Mucosa of rectum (tissue), 2 donors: ENCODE measurements at regions not wholly inside any gene's neighbourhood (a gene's known extent, or its start where the extent isn't known, plus 50 kb on each side); places are given as distances from the start of the nearest gene placed in this dataset.
"Not testable (repeated sequence)": the region's sequence is repeated elsewhere in the genome, so short reads cannot be mapped to it uniquely, and the experiment has no call there.

ENCODE experiments used
- H3K27ac ChIP-seq, 2 donors: one replicate each; pipeline ENCODE4 v1.7.0; 2013; ENCODE audit warnings: inconsistent platforms in 2 of 2, low read depth in 2 of 2, low read length in 2 of 2
- H3K27me3 ChIP-seq, 2 donors: one replicate each; pipeline ENCODE4 v1.7.0; 2013; ENCODE audit warnings: low read length in 2 of 2; ENCODE audit not compliant: control insufficient read depth in 2 of 2, insufficient read depth in 2 of 2
- H3K36me3 ChIP-seq, 2 donors: one replicate each; pipeline ENCODE4 v1.7.0; 2013; ENCODE audit warnings: low read length in 2 of 2; ENCODE audit not compliant: control insufficient read depth in 2 of 2, insufficient read depth in 2 of 2
- H3K4me1 ChIP-seq, 2 donors: one replicate each; pipeline ENCODE4 v1.7.0; 2013; ENCODE audit warnings: low read length in 2 of 2, mild to moderate bottlenecking in 1 of 2; ENCODE audit not compliant: control insufficient read depth in 2 of 2, insufficient read depth in 2 of 2
- H3K4me3 ChIP-seq, 2 donors: one replicate each; pipeline ENCODE4 v1.7.0; 2013; ENCODE audit warnings: low read length in 2 of 2
- H3K9ac ChIP-seq, 2 donors: one replicate each; pipeline ENCODE4 v1.7.0; 2013; ENCODE audit warnings: low read length in 2 of 2, low read depth in 1 of 2, mild to moderate bottlenecking in 1 of 2
- H3K9me3 ChIP-seq, 2 donors: one replicate each; pipeline ENCODE4 v1.7.0; 2013; ENCODE audit warnings: low read length in 2 of 2; ENCODE audit not compliant: control insufficient read depth in 2 of 2
- donor health status: healthy.
- donor health status: Normal muscosa, but diverticular disease.

DNA sequence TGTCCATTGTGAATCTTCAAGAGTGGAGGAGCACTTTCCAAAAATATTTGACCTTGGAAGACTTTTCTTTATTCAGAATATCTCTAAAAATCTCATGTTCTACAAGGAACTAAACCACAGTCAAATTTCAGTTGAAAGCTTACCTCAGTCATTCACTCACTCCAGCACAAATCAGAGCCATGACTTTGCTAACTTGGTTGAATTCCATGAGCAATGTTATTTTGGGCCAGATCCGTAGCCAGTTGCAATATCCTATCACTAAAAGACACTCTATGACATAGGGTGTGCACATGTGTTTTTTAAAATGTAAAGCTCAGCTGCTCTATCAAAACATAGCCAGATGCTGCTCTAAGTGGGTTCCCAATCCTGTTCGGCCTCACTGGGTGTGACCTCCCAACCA is 156.1 kb upstream of the ANKRD55 start:
- no peak overlapping the region for H3K4me3 ChIP-seq
- H3K9me3 ChIP-seq, result no peaks in the 10 kb centered on the region
- H3K27me3 ChIP-seq, result no peaks in the 10 kb centered on the region
- no peak overlapping the region for H3K27ac ChIP-seq
- H3K4me1 ChIP-seq, result no peaks in the 10 kb centered on the region
- H3K9ac ChIP-seq, result no peak overlapping the region
- no peaks in the 10 kb centered on the region for H3K36me3 ChIP-seq

DNA sequence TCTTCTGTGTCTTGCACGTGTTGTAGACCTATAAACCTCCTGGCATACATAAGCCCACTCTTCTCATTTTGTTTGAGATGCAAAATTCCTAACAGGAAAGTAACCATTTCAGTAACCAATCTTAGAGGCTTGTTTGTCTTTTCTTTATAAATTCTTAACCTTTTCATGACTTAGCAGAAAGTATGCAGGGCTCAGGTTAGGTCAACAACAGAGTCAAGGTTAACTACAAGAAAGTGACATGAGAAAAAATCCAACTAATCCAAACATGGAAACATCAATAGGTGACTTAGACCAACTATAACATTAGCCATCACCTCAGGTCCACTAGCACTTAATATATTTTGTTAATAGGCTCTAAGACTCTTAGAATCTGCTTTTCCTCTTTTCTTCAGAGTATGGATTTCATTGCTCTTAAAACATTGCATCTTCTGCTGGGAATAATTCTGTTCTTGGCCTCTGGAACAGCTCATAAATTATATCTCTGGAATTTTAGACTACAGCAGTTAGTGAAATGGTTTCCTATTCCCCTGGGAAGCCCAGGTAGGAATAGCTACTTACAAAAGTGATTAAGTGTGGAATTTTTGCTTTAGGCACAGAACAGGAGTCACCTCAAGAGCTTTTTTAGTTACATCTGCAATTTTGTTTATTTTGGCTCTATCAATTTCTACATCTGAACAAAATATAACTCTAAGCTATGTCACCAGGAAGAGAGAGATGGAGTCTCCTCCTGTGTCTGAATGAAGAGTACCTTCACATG is 155.3 kb upstream of the ANKRD55 start:
- Histone ChIP-seq H3K36me3 (no peaks in the 10 kb centered on the region), H3K9ac (no peak overlapping the region), H3K4me1 (no peaks in the 10 kb centered on the region), H3K9me3 (no peaks in the 10 kb centered on the region), H3K27ac (no peak overlapping the region), H3K4me3 (no peak overlapping the region), H3K27me3 (no peaks in the 10 kb centered on the region)

DNA sequence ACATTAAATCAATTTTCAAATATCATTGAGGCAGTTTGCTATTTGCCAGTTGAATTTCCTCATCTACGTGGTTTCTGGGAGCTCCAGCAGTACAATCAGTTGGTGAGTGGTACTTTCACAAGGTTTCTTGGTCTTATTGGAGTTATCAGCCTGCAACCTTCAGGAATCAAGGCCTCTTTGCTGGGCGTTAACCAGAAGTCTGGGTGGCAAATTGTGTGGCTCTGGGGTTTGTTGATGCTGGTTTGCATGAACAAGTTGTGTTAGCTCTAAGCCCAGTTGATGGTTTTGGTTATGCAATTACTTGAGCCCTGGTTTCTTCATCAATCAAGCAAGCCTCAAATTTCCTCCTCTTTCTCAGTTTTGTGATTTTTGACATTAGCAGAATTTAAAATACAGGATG is 152.9 kb upstream of the ANKRD55 start:
- Histone ChIP-seq H3K27ac (no peak overlapping the region), H3K27me3 (no peaks in the 10 kb centered on the region)

DNA sequence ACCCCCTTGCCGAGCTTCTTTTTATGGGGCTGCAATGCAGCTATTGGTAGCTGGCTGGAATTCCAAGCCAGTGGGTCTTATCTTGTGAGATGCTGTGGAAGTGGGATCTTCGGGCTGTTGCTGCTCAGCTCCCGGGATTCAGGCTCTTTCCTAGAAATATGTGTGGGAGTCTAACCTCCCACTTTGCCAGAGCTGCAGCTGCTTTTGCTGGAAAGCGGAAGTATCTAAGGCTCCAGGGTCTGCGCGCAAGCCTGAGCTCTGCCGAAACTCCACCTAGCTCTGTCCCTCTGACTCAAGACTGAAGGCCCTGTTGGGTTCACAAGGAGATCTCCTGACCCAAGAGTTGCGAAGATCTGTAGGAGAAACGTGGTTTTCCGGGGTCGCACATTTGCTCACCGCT is 151.1 kb upstream of the ANKRD55 start:
- Histone ChIP-seq H3K27ac (no peak overlapping the region), H3K4me3 (no peak overlapping the region)

More for the DNA sequence above, 152.9 kb upstream of the ANKRD55 start:
- H3K36me3 ChIP-seq, result no peaks in the 10 kb centered on the region
- no peak overlapping the region for H3K4me3 ChIP-seq
- no peaks in the 10 kb centered on the region for H3K9me3 ChIP-seq
- H3K9ac ChIP-seq, result no peak overlapping the region
- H3K4me1 ChIP-seq, result no peaks in the 10 kb centered on the region

DNA sequence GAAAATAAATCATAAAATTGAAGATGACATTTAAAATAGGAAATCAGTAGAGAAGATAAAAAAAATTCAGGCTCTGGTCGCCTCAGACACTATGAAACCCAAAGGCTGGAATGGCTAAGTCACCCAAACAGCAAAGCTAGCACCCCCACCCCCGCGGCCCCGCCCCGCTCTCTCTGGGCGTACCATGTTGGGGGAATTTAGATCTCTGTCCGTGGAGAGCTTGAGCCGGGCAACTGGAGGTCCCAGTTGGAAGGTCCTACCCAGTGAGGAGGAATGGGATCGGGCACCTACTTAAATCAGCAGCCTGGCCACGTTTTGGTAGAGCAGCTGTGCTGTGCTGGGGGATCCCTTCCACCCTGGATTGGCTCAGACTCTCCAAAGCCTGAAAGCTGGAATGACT is 150.6 kb upstream of the ANKRD55 start:
- no peaks in the 10 kb centered on the region for H3K4me1 ChIP-seq
- H3K4me3 ChIP-seq, result no peak overlapping the region
- no peaks in the 10 kb centered on the region for H3K27me3 ChIP-seq
- no peak overlapping the region for H3K9ac ChIP-seq
- no peaks in the 10 kb centered on the region for H3K9me3 ChIP-seq
- no peak overlapping the region for H3K27ac ChIP-seq
- H3K36me3 ChIP-seq, result no peaks in the 10 kb centered on the region

More for the DNA sequence above, 151.1 kb upstream of the ANKRD55 start:
- Histone ChIP-seq H3K27me3 (no peaks in the 10 kb centered on the region), H3K4me1 (no peaks in the 10 kb centered on the region), H3K9me3 (no peaks in the 10 kb centered on the region), H3K36me3 (no peaks in the 10 kb centered on the region), H3K9ac (no peak overlapping the region)

- no peak overlapping the region for H3K4me3 ChIP-seq
- no peak overlapping the region for H3K9ac ChIP-seq
- no peak overlapping the region for H3K27ac ChIP-seq
- no peaks in the 10 kb centered on the region for H3K9me3 ChIP-seq
- no peaks in the 10 kb centered on the region for H3K27me3 ChIP-seq
- H3K36me3 ChIP-seq, result no peaks in the 10 kb centered on the region
- H3K4me1 ChIP-seq, result no peaks in the 10 kb centered on the region
These were observed 149.8 kb upstream of the ANKRD55 start for GRCh38 chr5:56382896-56383295.

- H3K9me3 ChIP-seq, result no peaks in the 10 kb centered on the region
- H3K4me3 ChIP-seq, result no peak overlapping the region
- no peaks in the 10 kb centered on the region for H3K36me3 ChIP-seq
- H3K9ac ChIP-seq, result no peak overlapping the region
- H3K27me3 ChIP-seq, result no peaks in the 10 kb centered on the region
- H3K27ac ChIP-seq, result no peak overlapping the region
- H3K4me1 ChIP-seq, result no peaks in the 10 kb centered on the region
These were observed 144.4 kb upstream of the ANKRD55 start for GRCh38 chr5:56377573-56377972.

DNA sequence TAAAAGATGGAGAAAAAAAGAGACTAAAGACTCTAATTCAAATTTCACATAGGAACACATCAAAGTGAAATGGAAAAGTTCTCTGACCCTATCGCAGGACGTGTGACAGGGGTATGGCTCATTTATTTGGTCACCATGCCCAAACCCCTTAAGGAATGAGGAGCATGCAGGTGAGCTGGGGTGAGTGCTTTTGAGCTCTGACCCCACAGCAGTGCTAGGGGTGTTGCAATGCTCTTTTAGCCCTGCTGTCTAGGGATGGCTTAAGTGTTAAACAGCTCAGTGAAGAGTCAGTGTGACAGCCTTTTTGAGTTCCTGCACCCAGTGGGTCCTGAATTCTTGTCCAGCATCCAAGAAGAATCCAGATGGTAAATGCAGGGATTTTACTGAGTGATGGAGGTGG is 143.0 kb upstream of the ANKRD55 start:
- no peaks in the 10 kb centered on the region for H3K27me3 ChIP-seq

DNA sequence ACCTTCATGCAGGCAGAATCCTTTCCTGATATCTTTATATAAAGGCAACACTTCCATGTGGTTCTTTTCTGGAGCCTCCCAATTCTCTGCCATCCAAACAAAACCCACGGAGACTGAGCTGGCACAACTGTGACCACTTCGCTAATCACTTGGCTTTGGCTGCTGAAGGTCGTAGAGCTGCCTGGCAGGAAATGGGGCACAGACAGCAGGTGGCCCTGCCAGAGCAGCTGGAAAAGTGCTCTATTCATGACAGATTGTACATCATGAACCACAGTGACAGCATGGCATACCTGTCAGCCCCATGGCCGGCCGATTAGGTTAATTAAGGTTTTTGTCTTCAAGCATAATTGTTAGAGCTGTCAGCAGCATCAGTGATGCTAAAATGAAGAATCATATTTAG is 141.9 kb upstream of the ANKRD55 start:
- no peaks in the 10 kb centered on the region for H3K9me3 ChIP-seq
- no peaks in the 10 kb centered on the region for H3K27me3 ChIP-seq
- no peaks in the 10 kb centered on the region for H3K4me1 ChIP-seq
- no peak overlapping the region for H3K27ac ChIP-seq
- no peaks in the 10 kb centered on the region for H3K36me3 ChIP-seq
- H3K4me3 ChIP-seq, result no peak overlapping the region
- H3K9ac ChIP-seq, result no peak overlapping the region

More for the DNA sequence above, 143.0 kb upstream of the ANKRD55 start:
- Histone ChIP-seq H3K9ac (no peak overlapping the region), H3K4me1 (no peaks in the 10 kb centered on the region), H3K4me3 (no peak overlapping the region), H3K27ac (no peak overlapping the region), H3K36me3 (no peaks in the 10 kb centered on the region), H3K9me3 (no peaks in the 10 kb centered on the region)

GRCh38 chr5:56372491-56372890 is 139.4 kb upstream of the ANKRD55 start:
- H3K4me1 ChIP-seq, H3K36me3 ChIP-seq, H3K27ac ChIP-seq, H3K9ac ChIP-seq, H3K27me3 ChIP-seq, H3K4me3 ChIP-seq, H3K9me3 ChIP-seq: not testable (repeated sequence)
